K562 (cell line): ENCODE measurements at regions not wholly inside any gene's neighbourhood (a gene's known extent, or its start where the extent isn't known, plus 50 kb on each side); places are given as distances from the start of the nearest gene placed in this dataset.

Experiments
- ATAC-seq: fragments of 200-7000 bp; cut with Tn5 transposase; 3 replicates; pipeline ENCODE4 v1.9.1; 2020; ENCODE audit warnings: moderate library complexity
- BruUV-seq: library from RNA; stranded (reverse); fragments of 400-500 nt; replicated peaks from 2 replicates; lab custom pipeline; 2021; lab: Mats Ljungman, UMichigan
- CTCF ChIA-PET: fragments of 300-600 bp; formaldehyde crosslinking; extraction: SDS; loops from one replicate; lab custom pipeline; 2021; ENCODE audit warnings: low intra/inter-chr PET ratio; lab: Yijun Ruan, JAX
- POLR2A ChIA-PET: fragments of 300-600, 350-650 bp; sonication (Branson Sonifier 250); formaldehyde crosslinking; extraction: SDS; loops from one replicate; lab custom pipeline; 2021; ENCODE audit warnings: antibody characterized with exemption, inconsistent platforms; lab: Yijun Ruan, JAX
- DNase-seq, 4 experiments: peaks; one replicate each; pipeline versions ENCODE4 v3.0.0 to v3.0.0-alpha.2; 2011 to 2018; ENCODE audit warnings: low spot score in 3 of 4, mixed read lengths in 3 of 4; ENCODE audit errors: extremely low read depth in 1 of 4
- FAIRE-seq: peaks from 2 replicates; lab custom pipeline; 2011; peaks lifted over from hg19 to GRCh38; lab: Jason Lieb, UNC
- H2AFZ ChIP-seq: 2 replicates; pipeline ENCODE4 v1.6.0; 2011; ENCODE audit warnings: low read depth, low read length, control low read depth, inconsistent platforms
- H3K27ac ChIP-seq: fragments of 200-600 bp; 3 replicates; pipeline ENCODE4 v1.8.0; 2011; ENCODE audit warnings: low read depth, mild to moderate bottlenecking, control low read depth, inconsistent platforms, low read length, moderate library complexity, mixed read lengths; ENCODE audit errors: extremely low read depth
- H3K27me3 ChIP-seq, 2 experiments: fragments of 300-600 bp in 1 of 2; 2 replicates in 1 of 2; 3 replicates in 1 of 2; pipeline versions ENCODE4 v1.6.0 to v1.8.0; 2011; ENCODE audit warnings: inconsistent platforms in 2 of 2, low read length in 2 of 2, mild to moderate bottlenecking in 1 of 2, mixed read lengths in 1 of 2, moderate library complexity in 1 of 2; ENCODE audit not compliant: control insufficient read depth in 2 of 2, insufficient read depth in 2 of 2
- H3K36me3 ChIP-seq: fragments of 300-600 bp; 3 replicates; pipeline ENCODE4 v1.8.0; 2011; ENCODE audit warnings: mild to moderate bottlenecking, low read length, inconsistent platforms; ENCODE audit not compliant: control insufficient read depth, insufficient read depth
- H3K4me1 ChIP-seq, 2 experiments: fragments of 200-600 bp in 1 of 2; replicated peaks in 1 of 2; 2 replicates in 1 of 2; 3 replicates in 1 of 2; pipeline versions ENCODE4 v1.5.1 to v1.8.0; 2011; ENCODE audit warnings: inconsistent platforms in 2 of 2, low read length in 2 of 2, mild to moderate bottlenecking in 1 of 2, mixed read lengths in 1 of 2, moderate library complexity in 1 of 2; ENCODE audit not compliant: control insufficient read depth in 2 of 2, insufficient read depth in 2 of 2
- H3K4me2 ChIP-seq: 2 replicates; pipeline ENCODE4 v1.6.1; 2011; ENCODE audit warnings: low read length, control low read depth, inconsistent platforms, mixed read lengths; ENCODE audit not compliant: insufficient read depth
- H3K4me3 ChIP-seq: fragments of 200-600 bp; sonication (generic), shearing (Covaris generic); 2 replicates; pipeline ENCODE4 v1.5.1; 2016; ENCODE audit warnings: control low read depth, inconsistent platforms
- H3K79me2 ChIP-seq: fragments of 200-600 bp; 3 replicates; pipeline ENCODE4 v1.8.0; 2011; ENCODE audit warnings: low read length, inconsistent platforms; ENCODE audit not compliant: control insufficient read depth, insufficient read depth
- H3K9ac ChIP-seq, 2 experiments: 2 replicates each; pipeline versions ENCODE4 v1.6.0 to v1.6.1; 2011; ENCODE audit warnings: low read depth in 2 of 2, low read length in 2 of 2, control low read depth in 1 of 2, inconsistent platforms in 1 of 2, mild to moderate bottlenecking in 1 of 2, mixed read lengths in 1 of 2; ENCODE audit not compliant: insufficient read depth in 1 of 2
- H3K9me1 ChIP-seq: one replicate; pipeline ENCODE4 v1.6.0; 2011; ENCODE audit warnings: inconsistent platforms, mild to moderate bottlenecking, low read length, moderate library complexity; ENCODE audit not compliant: control insufficient read depth, insufficient read depth
- H3K9me3 ChIP-seq: replicated peaks from 2 replicates; pipeline ENCODE4 v1.5.1; 2011; ENCODE audit warnings: low read depth, low read length, inconsistent platforms; ENCODE audit not compliant: control insufficient read depth, insufficient read depth
- H4K20me1 ChIP-seq: replicated peaks from 2 replicates; pipeline ENCODE4 v1.6.1; 2011; ENCODE audit warnings: low read length, inconsistent platforms, mixed read lengths; ENCODE audit not compliant: control insufficient read depth, insufficient read depth
- CHAMP1 ChIP-seq: fragments of 450-650 bp; IDR thresholded peaks from 2 replicates; pipeline ENCODE4 v1.6.1; 2016; ENCODE audit warnings: mild to moderate bottlenecking
- DEAF1 ChIP-seq: fragments of 450-650 bp; formaldehyde crosslinking; IDR thresholded peaks from 2 replicates; pipeline ENCODE4 v1.4.0; 2020; ENCODE audit warnings: mild to moderate bottlenecking, moderate library complexity
- E2F6 ChIP-seq, 2 experiments: IDR thresholded peaks; 2 replicates each; pipeline ENCODE4 v1.6.1; 2011; ENCODE audit warnings: borderline replicate concordance in 1 of 2, control low read depth in 1 of 2, low read depth in 1 of 2, low read length in 1 of 2, mild to moderate bottlenecking in 1 of 2, mixed read lengths in 1 of 2, moderate library complexity in 1 of 2; ENCODE audit not compliant: insufficient read depth in 1 of 2, insufficient read length in 1 of 2, poor library complexity in 1 of 2, severe bottlenecking in 1 of 2; ENCODE audit errors: extremely low read depth in 1 of 2
- ID3 ChIP-seq, 2 experiments: fragments of 250-450 bp in 1 of 2; fragments of 450-650 bp in 1 of 2; sonication (Bioruptor Pico) in 1 of 2; IDR thresholded peaks; 2 replicates each; pipeline versions ENCODE4 v1.6.1 to v1.8.0; 2016 to 2021; ENCODE audit warnings: mild to moderate bottlenecking in 2 of 2, moderate library complexity in 2 of 2, missing compliant biosample characterization in 1 of 2, missing genetic modification characterization in 1 of 2
- IRF2 ChIP-seq: sonication (generic); formaldehyde crosslinking; IDR thresholded peaks from 2 replicates; pipeline ENCODE4 v1.8.1; 2022; ENCODE audit warnings: mild to moderate bottlenecking, missing genetic modification reagents
- RBM22 ChIP-seq: fragments of 200-400 bp; formaldehyde crosslinking; IDR thresholded peaks from 2 replicates; pipeline ENCODE4 v1.6.1; 2018; ENCODE audit warnings: low read length, low read depth; ENCODE audit not compliant: poor library complexity, severe bottlenecking
- TCF3 ChIP-seq: sonication (generic); formaldehyde crosslinking; IDR thresholded peaks from 2 replicates; pipeline ENCODE4 v1.4.0; 2020; ENCODE audit warnings: mild to moderate bottlenecking, missing genetic modification reagents
- ZBED1 ChIP-seq: IDR thresholded peaks from 2 replicates; pipeline ENCODE4 v1.6.1; 2014
- ZNF3 ChIP-seq: fragments of 250-450 bp; sonication (Bioruptor Pico); IDR thresholded peaks from 2 replicates; pipeline ENCODE4 v1.5.0; 2021; ENCODE audit warnings: mild to moderate bottlenecking, moderate library complexity
- ZNF395 ChIP-seq: fragments of 200-800 bp; sonication (Bioruptor generic); IDR thresholded peaks from 2 replicates; pipeline ENCODE4 v1.6.1; 2017; ENCODE audit warnings: missing genetic modification characterization, missing compliant biosample characterization
- ZNF717 ChIP-seq: fragments of 250-450 bp; sonication (Bioruptor Pico); IDR thresholded peaks from 2 replicates; pipeline ENCODE4 v1.5.0; 2021
- ZSCAN32 ChIP-seq: fragments of 450-650 bp; formaldehyde crosslinking; IDR thresholded peaks from 2 replicates; pipeline ENCODE4 v1.4.0; 2020; ENCODE audit warnings: mild to moderate bottlenecking, moderate library complexity
- ZZZ3 ChIP-seq: fragments of 450-650 bp; IDR thresholded peaks from 2 replicates; pipeline ENCODE4 v1.6.1; 2016; ENCODE audit warnings: antibody characterized with exemption, mild to moderate bottlenecking, moderate library complexity
- WGBS: fragments of 100-300 bp; shearing (Covaris generic); methylation state at CpG from one replicate; pipeline ENCODE4 v1.1.6; 2016; ENCODE audit warnings: low coverage, mixed read lengths; ENCODE audit not compliant: insufficient coverage; ENCODE audit errors: missing lambda C conversion rate; 5-methylcytosine and 5-hydroxymethylcytosine counted together
- in situ Hi-C: fragments of 300-500 bp; cut with MboI; formaldehyde crosslinking; loops from 4 replicates; pipeline ENCODE4 v1.15.0; 2018; ENCODE audit warnings: inconsistent platforms, mixed read lengths
- intact Hi-C: fragments of 100-400 bp; cut with micrococcal nuclease; formaldehyde crosslinking; loops from 2 replicates; pipeline ENCODE4 v1.14.2; 2022

GRCh38 chr22:48238966-48239365 lies 1476.5 kb downstream of the TBC1D22A start (continued):
- TF ChIP-seq RBM22 (no peak), DEAF1 (no peak)

GRCh38 chr22:48238284-48238915 lies 1476.0 kb downstream of the TBC1D22A start:
- Histone ChIP-seq H3K9ac (no peak overlapping the region), H3K9me1 (no peaks in the 10 kb centered on the region), H3K4me3 (no peak overlapping the region), H3K4me1 (no peaks in the 10 kb centered on the region; a peak in 1 of 5 replicates), H3K4me2 (no peak overlapping the region), H3K27me3 (no peaks in the 10 kb centered on the region; a peak in 1 of 5 replicates), H3K27ac (no peak overlapping the region), H4K20me1 (no peaks in the 10 kb centered on the region), H3K79me2 (no peaks in the 10 kb centered on the region), H2AFZ (no peak overlapping the region), H3K36me3 (no peaks in the 10 kb centered on the region), H3K9me3 (no peaks in the 10 kb centered on the region)
- DNase-seq = no peak
- CTCF ChIA-PET = no interaction called here
- intact Hi-C loops = no loop called here
- in situ Hi-C loops = no loop called here
- no peak for ATAC-seq
- WGBS = 0% methylated on average over 5 of the region's 9 CpGs
- no peak for FAIRE-seq
- no TSS peak for BruUV-seq
- POLR2A ChIA-PET = interaction anchor here (0.6 kb wide), 1 partner anchor 18 kb away, joined by 4 read pairs; no protein-coding TSS in a partner anchor
- no peak for TF ChIP-seq ZNF395 (CRISPR knock-in tag)
- no peak for TF ChIP-seq ZSCAN32 (CRISPR knock-in tag)
- no peak for TF ChIP-seq ZNF3 (CRISPR knock-in tag)
- TF ChIP-seq CHAMP1 = no peak
- no peak for TF ChIP-seq TCF3 (CRISPR knock-in tag)
- no peak for TF ChIP-seq ZNF717 (CRISPR knock-in tag)
- TF ChIP-seq ID3 (CRISPR knock-in tag; IDR thresholded peaks at IDR 0.05) = no peak
- no peak for TF ChIP-seq ID3 (tag; IDR thresholded peaks at IDR 0.05)
- TF ChIP-seq E2F6 (IDR thresholded peaks at IDR 0.05; ENCODE audit: borderline replicate concordance in 1 of 2, extremely low read depth in 1 of 2, insufficient read depth in 1 of 2, insufficient read length in 1 of 2, low read depth in 1 of 2, low read length in 1 of 2, poor library complexity in 1 of 2, severe bottlenecking in 1 of 2) = no peak
- no peak for TF ChIP-seq ZZZ3
- TF ChIP-seq IRF2 = no peak
- TF ChIP-seq ZBED1 = no peak
